ENCODE measurements at regions not wholly inside any gene's neighbourhood (a gene's known extent, or its start where the extent isn't known, plus 50 kb on each side); places are given as distances from the start of the nearest gene placed in this dataset.
"Not testable (repeated sequence)": the region's sequence is repeated elsewhere in the genome, so short reads cannot be mapped to it uniquely, and the experiment has no call there.

DNA sequence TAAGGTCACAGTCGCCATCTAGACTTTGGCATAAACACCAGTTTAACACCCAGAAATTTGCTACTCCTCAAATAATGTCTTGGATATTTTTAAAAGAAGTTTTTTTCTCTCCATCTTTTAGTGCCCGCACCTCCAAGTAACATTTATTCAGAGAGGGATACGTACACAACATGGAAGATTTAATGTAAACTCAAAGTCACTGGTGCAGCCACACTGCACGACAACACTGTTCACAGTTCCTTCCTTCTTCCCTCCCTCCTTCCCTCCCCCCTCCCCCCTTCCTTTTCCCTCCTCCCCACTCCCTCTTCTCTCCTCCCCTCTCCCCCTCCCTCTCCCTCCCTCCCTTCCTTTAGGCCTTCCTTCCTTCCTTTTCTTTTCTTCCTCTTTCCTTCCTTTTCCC, 56.5 kb downstream of the NPPC start:
- ChIA-PET POLR2A (no interaction called here), CTCF (no interaction called here)

DNA sequence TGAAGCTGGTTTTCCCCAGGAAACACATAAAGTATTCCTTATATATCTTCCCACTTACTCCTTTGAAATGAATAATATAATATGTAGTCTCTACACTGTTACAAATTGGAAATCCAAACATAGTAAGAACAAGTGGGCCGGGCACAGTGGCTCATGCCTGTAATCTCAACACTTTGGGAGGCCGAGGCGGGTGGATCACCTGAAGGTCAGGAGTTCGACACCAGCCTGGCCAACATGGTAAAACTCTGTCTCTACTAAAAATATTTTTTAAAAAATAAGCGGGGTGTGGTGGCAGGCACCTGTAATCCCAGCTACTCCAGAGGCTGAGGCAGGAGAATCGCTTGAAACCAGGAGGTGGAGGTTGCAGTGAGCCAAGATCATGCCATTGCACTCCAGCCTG, 57.2 kb downstream of the NPPC start:
- CTCF ChIA-PET, POLR2A ChIA-PET: not testable (repeated sequence)

DNA sequence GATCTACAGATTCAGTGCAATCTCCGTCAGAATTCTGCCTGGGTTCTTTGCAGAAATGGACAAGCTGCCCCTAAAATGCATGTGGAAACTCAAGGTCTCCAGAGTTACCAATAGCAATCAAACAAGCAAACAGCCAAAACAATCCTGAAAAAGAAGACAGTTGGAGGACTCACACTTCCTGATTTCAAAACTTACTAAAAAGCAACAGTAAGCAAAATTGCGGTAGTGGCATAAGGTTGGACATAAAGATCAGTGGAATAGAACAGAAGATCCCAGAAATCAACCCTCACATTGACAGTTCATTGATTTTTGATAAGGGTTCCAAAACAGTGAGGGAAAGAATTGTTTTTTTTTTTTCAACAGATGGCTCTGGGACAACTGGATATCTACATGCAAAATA, 59.7 kb downstream of the NPPC start:
- CTCF ChIA-PET, result no interaction called here
- POLR2A ChIA-PET, result no interaction called here

DNA sequence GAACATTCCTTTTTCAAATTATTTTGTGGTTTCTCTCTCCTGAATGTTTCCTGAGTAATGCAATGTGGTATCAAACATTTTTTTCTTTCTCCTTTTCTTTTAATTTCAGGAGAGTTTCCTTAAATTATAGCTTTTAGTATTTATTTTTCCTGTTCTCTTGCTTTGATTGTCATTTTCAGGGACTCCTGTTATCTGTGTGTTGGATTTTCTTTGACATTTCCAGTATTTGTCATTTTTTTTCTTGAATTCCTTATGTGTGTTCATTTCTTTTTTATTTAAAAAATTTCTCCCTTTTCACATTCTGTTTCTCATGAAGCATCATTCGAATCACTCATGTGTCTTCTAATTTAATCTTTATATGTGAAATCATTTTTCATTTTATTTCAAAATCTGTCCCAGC, 61.0 kb downstream of the NPPC start:
- CTCF ChIA-PET, result interaction anchor here (0.6 kb wide), 1 partner anchor 64 kb away, joined by 3 read pairs; no protein-coding TSS in a partner anchor
- POLR2A ChIA-PET, result no interaction called here

DNA sequence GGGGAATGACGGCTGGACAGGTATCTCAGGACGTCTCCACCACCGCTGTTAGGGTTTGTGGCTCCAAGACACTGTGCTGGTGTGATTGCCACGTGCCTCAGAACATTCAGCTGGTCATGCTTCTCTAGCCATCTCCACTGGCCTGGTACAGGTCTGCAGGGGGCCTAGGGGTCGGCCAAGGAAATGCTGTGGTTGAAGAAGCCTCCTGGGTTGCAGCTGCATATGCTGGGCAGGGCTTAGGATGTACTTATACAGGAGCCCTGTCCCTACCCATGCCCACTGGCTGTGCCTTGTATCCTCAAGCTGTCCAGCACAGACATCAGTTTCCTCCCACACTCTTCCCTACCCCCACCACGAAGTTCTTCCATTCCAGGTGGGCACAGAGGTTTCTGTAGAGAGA, 64.1 kb downstream of the NPPC start:
- ChIA-PET POLR2A (no interaction called here), CTCF (no interaction called here)

DNA sequence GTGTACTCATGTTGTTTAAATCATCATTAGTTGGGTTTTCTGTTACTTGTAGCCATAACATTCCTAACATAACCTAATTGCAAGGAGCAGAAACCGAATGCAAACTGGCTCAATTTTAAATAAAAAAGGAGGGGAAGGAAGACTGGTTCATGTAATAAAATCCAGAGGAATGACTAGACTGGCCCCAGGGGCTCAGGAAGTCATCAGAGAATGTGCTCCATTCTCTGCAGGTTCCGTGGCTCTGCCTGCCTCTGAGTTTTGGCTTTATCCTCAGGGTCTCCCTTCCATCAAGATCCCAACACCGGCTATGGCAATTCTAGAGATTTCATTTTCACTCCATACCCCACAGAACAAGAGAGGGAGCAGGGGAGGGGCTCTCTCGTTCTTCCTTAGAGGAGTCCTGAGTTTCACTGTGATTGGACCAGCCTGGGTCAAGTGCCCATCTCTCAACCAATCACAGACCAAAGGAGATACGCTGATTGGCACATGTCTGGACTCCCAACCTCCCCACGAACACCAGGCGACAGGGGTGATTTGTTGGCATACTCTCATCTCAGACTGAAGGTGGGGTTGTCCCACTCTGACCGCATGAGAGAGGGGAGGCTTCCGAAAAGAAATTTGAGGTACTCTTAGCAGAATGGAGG, 64.8 kb downstream of the NPPC start:
- POLR2A ChIA-PET, result no interaction called here
- CTCF ChIA-PET, result no interaction called here

All from activated CD8-positive, alpha-beta memory T cell treated with anti-CD3 and anti-CD28 coated beads for 36 hours (primary cell).